Gastroesophageal sphincter (tissue), 3 donors: ENCODE measurements at regions not wholly inside any gene's neighbourhood (a gene's known extent, or its start where the extent isn't known, plus 50 kb on each side); places are given as distances from the start of the nearest gene placed in this dataset.

Experiments used
- CTCF ChIP-seq, 4 experiments: fragments of 200-600 bp in 2 of 4; fragments of 450-650 bp in 2 of 4; sonication (generic) in 1 of 4; IDR thresholded peaks; one replicate each; pipeline ENCODE4 v1.5.1; 2017 to 2019; ENCODE audit warnings: antibody characterized with exemption in 4 of 4, mild to moderate bottlenecking in 2 of 4, moderate library complexity in 2 of 4
- EP300 ChIP-seq: sonication (generic); formaldehyde crosslinking; IDR thresholded peaks from one replicate; pipeline ENCODE4 v1.6.1; 2017; ENCODE audit warnings: antibody characterized with exemption, mild to moderate bottlenecking
- POLR2A ChIP-seq, 2 donors: fragments of 450-650 bp; IDR thresholded peaks; one replicate each; pipeline ENCODE4 v1.6.1; 2017; ENCODE audit warnings: antibody characterized with exemption in 2 of 2, mild to moderate bottlenecking in 2 of 2, moderate library complexity in 1 of 2
- POLR2AphosphoS5 ChIP-seq: sonication (generic); formaldehyde crosslinking; IDR thresholded peaks from one replicate; pipeline ENCODE4 v1.6.1; 2017; ENCODE audit warnings: antibody characterized with exemption

GRCh38 chr2:8529706-8530277, 152.1 kb upstream of the ID2 start:
- no peak for TF ChIP-seq CTCF (IDR thresholded peaks at IDR 0.05)
- no peak for TF ChIP-seq POLR2AphosphoS5
- TF ChIP-seq POLR2A (IDR thresholded peaks at IDR 0.05) = no peak
- no peak for TF ChIP-seq EP300
